Cerebellar cortex (tissue), 1 donor: ENCODE measurements at regions not wholly inside any gene's neighbourhood (a gene's known extent, or its start where the extent isn't known, plus 50 kb on each side); places are given as distances from the start of the nearest gene placed in this dataset.

ENCODE experiments used
- DNase-seq: peaks from one replicate; pipeline ENCODE4 v3.0.0-alpha.2; 2015; ENCODE audit warnings: low spot score

- no peak for DNase-seq
Measured at GRCh38 chr20:22504829-22505377, 79.5 kb downstream of the FOXA2 start.

DNA sequence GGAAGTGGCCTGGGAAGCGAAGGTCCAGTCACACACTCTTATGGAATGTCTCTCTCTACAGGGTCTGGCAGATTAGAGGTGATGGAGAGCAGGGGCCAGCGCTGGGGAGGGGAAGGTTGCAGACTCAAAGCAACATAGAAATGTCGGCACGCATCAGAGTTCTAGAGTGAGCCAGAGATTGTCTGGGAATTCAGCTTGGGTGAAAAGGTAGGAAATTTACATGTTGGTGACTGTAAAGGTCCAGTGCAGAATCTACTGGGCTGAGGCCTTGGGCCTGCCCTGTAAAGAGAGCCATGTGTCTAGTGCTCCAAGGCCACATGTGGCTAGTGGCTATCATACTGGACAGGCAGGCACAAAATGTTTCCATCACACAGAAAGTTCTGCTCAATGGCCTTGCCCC, 80.8 kb downstream of the FOXA2 start:
- no peak for DNase-seq

DNA sequence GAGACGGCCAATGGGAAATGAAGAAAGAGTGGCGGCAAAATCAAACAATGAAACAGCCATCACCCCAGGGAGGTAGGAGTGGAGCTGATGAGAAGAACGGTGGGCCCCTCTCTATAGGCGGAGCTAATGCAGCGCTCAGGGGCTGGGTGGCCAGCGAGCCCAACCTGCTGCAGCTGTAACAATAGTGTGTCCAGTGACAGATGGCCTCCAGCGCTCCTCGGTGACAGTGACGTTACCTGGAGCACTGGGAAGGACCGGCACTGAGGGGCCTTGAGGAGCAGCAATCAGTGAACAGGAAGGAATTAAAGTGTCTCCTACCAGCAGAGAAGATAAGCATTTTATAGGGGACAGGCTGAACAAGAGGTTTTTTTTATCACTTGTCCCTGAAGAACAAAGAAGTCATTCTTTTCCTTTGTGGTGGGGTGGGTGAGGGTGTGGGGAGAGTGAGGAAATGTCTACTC, 81.6 kb downstream of the FOXA2 start:
- DNase-seq = no peak

DNA sequence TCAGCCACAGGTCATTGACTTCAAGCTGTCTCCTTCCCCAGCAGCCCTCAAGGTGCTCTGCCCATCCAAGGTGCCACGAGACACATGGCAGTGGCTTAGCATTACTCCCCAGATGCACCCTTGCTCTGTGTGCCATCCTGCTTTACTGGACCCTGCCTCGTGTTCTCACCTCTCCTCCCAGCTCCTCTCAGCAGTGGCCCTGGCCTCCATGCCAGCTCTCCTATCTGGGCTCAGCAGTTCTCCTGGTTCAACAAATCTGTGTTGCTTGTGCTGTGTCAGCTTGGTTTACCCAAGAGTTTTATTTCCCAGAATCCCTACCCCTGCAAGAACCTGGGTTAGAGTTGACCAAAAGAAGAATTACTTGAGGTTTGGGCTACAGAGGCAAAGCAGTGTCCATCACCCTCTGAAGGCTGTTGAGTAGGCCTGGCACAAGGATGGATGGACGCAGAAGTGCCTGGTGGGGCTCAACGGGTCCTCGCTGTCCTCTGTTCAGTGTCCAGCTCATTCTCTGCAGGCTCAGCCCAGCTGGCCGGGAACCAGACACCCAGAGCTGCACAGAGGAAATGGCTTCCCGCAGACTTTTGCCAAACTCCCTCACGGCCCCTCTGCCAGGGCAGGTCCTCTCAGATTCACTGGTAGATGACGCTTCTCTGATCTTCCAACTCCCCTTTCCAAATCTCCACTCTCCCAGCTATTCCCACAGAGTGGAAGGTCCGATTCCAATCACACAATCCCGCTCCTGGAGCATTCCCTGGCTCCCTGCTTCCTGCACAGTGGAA, 82.6 kb downstream of the FOXA2 start:
- no peak for DNase-seq

- no peak for DNase-seq
Measured at GRCh38 chr20:22501034-22501433, 83.3 kb downstream of the FOXA2 start.

DNA sequence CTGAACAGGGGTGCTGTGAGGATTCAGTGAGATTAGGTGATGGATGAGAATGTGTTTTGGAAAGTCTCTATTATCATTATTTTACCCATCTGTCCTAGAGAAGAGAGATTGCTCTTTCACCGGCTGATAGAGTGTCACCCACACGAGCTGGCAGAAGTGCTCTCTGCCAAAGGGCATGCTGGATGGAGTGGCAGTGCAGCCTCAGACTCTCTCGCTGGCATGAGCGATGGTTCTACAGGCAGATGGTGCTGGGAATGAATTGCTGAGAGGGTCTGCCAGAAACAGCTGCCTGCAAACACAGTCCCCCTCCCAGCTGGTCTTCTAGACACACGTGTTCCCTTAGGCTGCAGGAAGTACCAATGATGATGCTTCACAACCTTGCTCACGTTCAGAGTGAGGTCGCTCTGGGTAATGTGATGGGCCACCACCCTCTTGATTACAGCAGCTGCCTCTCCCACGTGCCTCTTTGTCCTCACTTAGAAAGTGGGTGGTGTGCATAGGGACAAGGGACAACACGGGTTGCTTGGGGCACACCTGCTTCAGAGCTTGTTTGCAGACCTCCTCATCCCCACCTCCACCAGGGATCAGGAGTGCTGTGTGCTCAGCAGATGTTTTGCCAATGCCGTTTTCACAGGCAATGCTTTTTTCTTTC, 84.7 kb downstream of the FOXA2 start:
- DNase-seq = no peak

DNA sequence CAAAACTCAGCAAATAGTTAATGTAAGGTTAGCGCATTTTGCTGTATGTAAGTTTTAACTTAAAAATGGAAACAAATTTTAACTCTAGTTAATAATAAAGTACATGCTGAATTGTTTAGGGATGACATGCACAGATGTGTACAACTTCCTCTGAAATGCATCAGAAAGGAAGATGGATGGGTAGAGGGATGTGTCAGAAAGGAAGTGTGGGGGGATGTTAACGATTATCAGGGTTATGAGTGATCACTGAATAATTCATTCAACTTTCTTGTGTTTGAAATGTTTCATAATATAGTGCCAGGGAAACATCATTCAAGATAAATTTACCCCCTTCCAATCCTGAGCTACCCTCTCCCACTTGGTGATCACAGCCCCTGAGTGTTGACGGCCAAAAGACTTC, 87.6 kb downstream of the FOXA2 start:
- DNase-seq = no peak

GRCh38 chr20:22495789-22496188, 88.6 kb downstream of the FOXA2 start:
- DNase-seq = no peak

- no peak for DNase-seq
Measured at GRCh38 chr20:22495172-22495571, 89.2 kb downstream of the FOXA2 start.

DNA sequence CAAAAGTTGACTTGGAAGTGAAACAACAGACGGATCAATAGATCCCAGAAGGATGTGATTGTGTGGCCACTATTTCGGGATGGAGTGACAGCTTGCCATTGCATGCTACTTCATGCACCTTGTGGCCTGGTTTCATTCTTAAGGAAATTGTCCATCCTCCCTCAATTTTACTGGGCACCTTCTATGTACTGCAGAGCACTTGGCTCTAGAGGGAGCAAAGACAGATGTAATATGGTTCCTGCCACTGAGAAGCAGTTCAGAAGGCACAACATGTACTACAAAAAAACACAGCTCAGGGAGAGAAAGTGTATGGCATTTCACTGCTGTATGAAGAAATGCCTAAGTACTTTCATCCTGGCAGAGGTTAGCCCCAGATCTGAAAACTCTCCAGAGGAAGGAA, 91.9 kb downstream of the FOXA2 start:
- no peak for DNase-seq

GRCh38 chr20:22491194-22491505, 93.2 kb downstream of the FOXA2 start:
- no peak for DNase-seq

DNA sequence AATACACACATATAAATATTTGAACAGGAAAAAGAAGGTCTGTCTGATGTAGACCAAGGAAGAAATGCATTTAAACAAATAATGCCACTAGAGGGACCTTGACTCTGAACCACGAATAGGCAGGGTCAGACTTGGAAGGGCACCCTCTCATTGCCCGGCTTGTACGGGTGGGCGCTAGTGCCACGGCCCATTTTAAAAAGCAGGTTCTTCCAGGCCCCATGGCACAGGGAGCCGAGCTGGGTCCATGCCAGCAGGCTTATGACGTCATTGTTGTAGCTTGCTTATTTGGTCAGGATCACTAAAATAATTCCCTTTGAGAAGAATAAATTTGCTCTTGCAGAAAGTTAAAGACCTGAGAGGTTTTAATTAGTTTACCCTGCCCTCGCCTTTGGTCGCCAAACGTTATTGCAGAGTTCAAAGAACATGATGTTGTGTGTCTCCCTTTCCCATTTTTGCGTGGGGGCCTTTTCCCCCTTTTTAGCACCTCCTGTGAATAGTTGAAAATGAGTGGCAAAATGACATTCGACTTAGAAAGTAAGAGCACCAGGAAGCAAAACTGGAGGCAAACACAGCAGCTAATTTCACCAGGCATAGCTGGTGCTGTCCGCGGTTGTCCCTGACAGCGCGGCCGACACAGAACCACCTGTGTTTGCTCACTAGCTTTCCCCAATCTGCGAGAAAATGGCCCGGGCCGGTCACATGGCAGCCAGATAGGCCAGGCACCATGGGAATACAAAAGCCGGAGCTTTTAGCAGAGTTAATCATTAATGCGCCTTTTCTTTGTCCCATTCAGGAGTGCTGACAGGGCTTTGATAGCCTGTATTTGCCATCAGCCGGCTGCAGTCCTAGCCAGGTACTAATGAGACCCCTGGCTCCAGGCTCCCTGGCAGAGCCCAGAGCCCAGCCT, 93.8 kb downstream of the FOXA2 start:
- no peak for DNase-seq

DNA sequence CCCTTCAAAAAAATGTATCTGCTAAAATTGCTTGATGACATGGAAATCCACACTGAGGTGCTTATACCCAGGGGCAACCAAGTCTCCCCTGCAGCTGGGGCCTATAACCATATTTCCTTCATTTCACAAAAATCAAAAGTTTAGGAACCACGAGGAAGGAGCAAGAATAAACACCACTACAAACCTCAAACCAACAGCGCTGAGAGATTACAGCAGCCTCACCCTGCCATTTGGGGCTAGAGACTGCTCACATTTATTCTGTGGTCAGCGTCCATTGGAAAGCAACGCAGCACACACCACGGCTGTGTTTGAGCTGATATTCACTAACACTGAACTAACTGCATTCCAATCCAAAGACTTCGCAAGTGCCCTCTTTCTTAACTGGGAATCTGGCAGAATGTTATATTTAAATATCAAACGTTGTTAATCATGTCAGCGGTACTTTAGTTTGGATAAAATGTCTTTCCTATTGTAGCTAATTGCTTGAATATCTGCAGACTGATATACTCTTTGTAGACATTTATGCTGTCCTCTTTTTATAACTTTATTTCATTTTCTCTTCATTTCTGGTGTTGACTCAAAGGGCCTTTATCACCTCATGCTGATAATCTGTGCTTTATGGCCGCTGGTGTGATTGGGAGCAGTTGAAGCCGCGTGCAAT, 94.6 kb downstream of the FOXA2 start:
- no peak for DNase-seq

DNA sequence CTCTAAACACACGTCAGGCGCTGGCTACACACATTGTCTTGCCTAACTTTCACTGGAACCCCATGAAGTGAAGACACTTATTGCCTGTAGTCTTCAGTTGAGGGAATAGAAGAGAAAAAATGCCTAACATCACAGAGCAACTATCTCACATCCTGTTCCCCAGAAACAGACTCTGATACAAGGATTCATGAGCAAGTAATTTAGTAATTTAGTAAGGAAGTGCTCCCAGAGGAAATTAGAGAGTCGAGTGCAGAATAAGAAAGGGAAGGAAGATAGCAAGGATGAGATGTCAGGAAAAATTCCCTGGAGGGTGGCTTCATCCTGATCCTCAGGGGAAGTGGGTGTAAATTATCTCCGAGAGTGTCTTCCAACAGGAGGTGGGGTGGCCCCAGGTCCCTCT, 104.0 kb downstream of the FOXA2 start:
- DNase-seq = no peak

- DNase-seq = no peak
Measured at GRCh38 chr20:22475662-22476061, 108.7 kb downstream of the FOXA2 start.

GRCh38 chr20:22474224-22474623, 110.1 kb downstream of the FOXA2 start:
- DNase-seq = no peak

GRCh38 chr20:22473293-22473692, 111.1 kb downstream of the FOXA2 start:
- DNase-seq = no peak

DNA sequence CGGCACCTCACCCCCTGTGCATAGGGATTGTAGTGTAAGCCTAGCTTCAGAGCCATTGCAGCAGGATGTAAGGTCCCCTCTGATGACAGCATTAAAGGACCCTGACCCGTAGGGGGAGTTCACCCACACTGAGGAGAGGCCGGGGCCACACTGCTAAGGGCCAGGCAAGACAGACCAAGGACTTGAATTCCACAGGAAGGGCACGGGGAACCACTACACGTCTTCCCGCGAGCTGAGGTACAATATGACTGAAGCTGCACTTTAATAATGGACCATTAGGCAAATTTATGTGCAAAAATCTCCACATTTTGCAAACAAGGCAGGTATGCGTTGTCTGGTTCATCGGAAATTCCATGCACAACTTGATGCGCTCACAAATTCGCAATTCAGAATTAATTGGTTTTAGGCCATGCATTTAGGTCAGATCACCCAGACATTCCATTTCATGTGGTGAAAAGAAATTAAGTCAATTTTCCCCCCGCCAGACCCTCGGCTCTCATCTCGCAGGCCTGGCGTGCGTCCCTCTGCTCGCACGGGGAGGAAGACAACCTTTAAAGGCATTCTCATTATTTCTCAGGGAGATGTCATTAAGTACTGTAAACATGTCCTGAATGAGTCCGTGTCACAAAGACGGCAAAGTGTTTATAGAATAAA, 111.8 kb downstream of the FOXA2 start:
- no peak for DNase-seq

- no peak for DNase-seq
Measured at GRCh38 chr20:22471156-22471836, 113.1 kb downstream of the FOXA2 start.

DNA sequence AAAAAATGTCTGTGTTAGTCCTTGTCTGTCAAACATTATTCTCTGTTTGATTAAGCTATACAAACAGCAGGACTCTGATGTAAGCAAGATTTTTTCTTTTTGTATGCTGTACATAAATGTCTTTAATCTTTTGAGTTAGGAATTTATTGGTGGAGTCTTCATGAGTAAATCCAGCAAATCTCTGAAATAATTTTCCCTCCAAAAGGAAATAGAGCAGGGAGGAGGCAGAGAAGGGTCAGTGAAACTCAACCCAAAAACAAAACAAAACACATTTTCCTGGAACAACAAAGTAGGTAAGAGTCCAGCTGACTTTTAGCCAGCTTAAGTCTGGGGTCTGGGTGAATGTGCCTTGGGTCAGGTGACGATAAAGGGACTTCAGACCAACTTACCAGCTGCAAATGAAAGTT, 113.7 kb downstream of the FOXA2 start:
- no peak for DNase-seq
